Right cardiac atrium (tissue), 5 donors: ENCODE measurements at regions not wholly inside any gene's neighbourhood (a gene's known extent, or its start where the extent isn't known, plus 50 kb on each side); places are given as distances from the start of the nearest gene placed in this dataset.

Source experiments
- ATAC-seq, 2 donors: fragments of 200-7000 bp; cut with Tn5 transposase; one replicate each; pipeline versions ENCODE4 v1.8.0 to v1.9.1; 2020; ENCODE audit warnings: moderate library complexity in 2 of 2, mild to moderate bottlenecking in 1 of 2
- DNase-seq, 3 donors: peaks; one replicate each; pipeline ENCODE4 v3.0.0-alpha.2; 2020
- H3K27ac ChIP-seq: one replicate; pipeline ENCODE4 v1.5.1; 2013; ENCODE audit warnings: mild to moderate bottlenecking, low read length, control low read depth, moderate library complexity
- H3K27me3 ChIP-seq: one replicate; pipeline ENCODE4 v1.6.1; 2013; ENCODE audit not compliant: control insufficient read depth, insufficient read depth
- H3K4me1 ChIP-seq: one replicate; pipeline ENCODE4 v1.6.1; 2013; ENCODE audit warnings: low read length; ENCODE audit not compliant: control insufficient read depth, insufficient read depth
- H3K4me3 ChIP-seq: one replicate; pipeline ENCODE4 v1.5.1; 2013; ENCODE audit warnings: low read length, control low read depth
- H3K9me3 ChIP-seq: one replicate; pipeline ENCODE4 v1.6.1; 2013; ENCODE audit warnings: low read length; ENCODE audit not compliant: control insufficient read depth
- WGBS: extraction: QIAGEN DNeasy Blood & Tissue Kit; methylation state at CpG from one replicate; pipeline ENCODE4 v1.1.7; 2013; 5-methylcytosine and 5-hydroxymethylcytosine counted together
- intact Hi-C, 4 donors: fragments of 100-400 bp; cut with DNase I; formaldehyde crosslinking; loops; one replicate each; pipeline versions ENCODE4 v1.11.0 to v1.14.0; 2022 to 2023
- donor health status: healthy with polysubstance abuse.
- donor health status: DM: no; HTN: yes; CAD: no.
- donor health status: DM: no; HTN: no; CAD: no.
- donor health status: DM: no; HTN: yes; CAD: no; lungs with severe emphysema.
- donor health status: DM: yes; HTN: yes; CAD: no.

- H3K27me3 ChIP-seq: no peaks in the 10 kb centered on the region
- 85% methylated on average over 11 of the region's 11 CpGs for WGBS
- no peaks in the 10 kb centered on the region for H3K4me1 ChIP-seq
- H3K4me3 ChIP-seq: no peak overlapping the region
- no peaks in the 10 kb centered on the region for H3K9me3 ChIP-seq
- no peak for DNase-seq
- H3K27ac ChIP-seq: no peak overlapping the region
- ATAC-seq: no peak
- intact Hi-C loops: loop anchor here in 1 of 4 donors (10.0 kb wide), 1 partner anchor 315 kb away; no protein-coding TSS in a partner anchor
Measured at GRCh38 chr1:9179463-9180110, 50.7 kb upstream of the GPR157 start.

- ATAC-seq (no peak), DNase-seq (no peak)
- no peaks in the 10 kb centered on the region for H3K4me1 ChIP-seq
- WGBS: 91% methylated on average over 8 of the region's 8 CpGs
- H3K9me3 ChIP-seq: no peaks in the 10 kb centered on the region
- intact Hi-C loops: loop anchor here in 1 of 4 donors (10.0 kb wide), 1 partner anchor 315 kb away; no protein-coding TSS in a partner anchor
- no peak overlapping the region for H3K4me3 ChIP-seq
- H3K27me3 ChIP-seq: no peaks in the 10 kb centered on the region
- H3K27ac ChIP-seq: no peak overlapping the region
Measured at GRCh38 chr1:9180111-9180819, 51.4 kb upstream of the GPR157 start.

DNA sequence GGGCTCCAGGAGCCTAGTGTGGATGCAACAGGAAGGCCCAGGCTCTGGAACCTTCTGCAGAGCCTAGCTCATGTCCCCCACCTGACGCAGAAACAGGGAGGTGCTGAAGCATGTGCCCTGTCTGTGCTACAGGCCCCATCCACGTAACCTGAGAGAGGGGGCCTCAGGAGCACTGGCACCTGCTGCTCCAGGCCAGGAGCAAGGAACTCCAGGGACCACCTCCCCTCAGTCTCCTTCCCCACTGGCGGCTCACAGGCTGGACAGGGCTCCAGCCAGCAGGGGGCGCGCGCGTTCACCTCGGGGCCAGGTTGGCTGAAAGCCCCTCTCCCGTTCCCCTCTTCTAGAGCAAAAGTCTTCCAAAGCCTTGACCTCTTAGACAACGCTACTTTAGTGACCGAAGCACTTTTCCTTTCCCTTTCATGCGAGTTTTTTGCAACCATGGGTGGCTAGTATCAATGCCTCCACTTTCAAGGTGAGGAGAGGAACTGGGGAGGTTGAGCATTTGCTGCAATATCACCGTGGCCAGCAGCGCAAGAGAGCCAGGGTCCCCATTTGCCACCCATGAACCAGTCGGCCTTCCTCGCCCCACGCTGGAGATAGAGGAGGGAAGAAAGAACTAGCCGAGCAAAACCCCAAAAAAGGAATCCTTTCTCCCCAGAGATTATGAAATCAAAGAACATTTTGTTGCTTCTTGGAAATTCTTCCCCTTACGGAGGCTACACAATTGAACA lies 52.4 kb upstream of the GPR157 start:
- peak; percentile 70 to 71 for ATAC-seq
- no peaks in the 10 kb centered on the region for H3K4me1 ChIP-seq
- peak overlapping the region; percentile 53 for H3K4me3 ChIP-seq
- no peaks in the 10 kb centered on the region for H3K27me3 ChIP-seq
- H3K9me3 ChIP-seq: no peaks in the 10 kb centered on the region
- WGBS: 18% methylated on average over 19 of the region's 19 CpGs
- intact Hi-C loops: loop anchor here in 1 of 4 donors (10.0 kb wide), 1 partner anchor 313 kb away; no protein-coding TSS in a partner anchor
- no peak overlapping the region for H3K27ac ChIP-seq
- peak; percentile 71 to 89 (median 89) for DNase-seq

GRCh38 chr1:9181990-9182783 lies 52.4 kb upstream of the H6PD start:
- Histone ChIP-seq H3K27ac (no peak overlapping the region), H3K9me3 (no peaks in the 10 kb centered on the region), H3K27me3 (no peaks in the 10 kb centered on the region), H3K4me1 (no peaks in the 10 kb centered on the region), H3K4me3 (peak overlapping the region; percentile 53)
- ATAC-seq (peak; percentile 38 to 57), DNase-seq (peak in 2 of 3 donors; percentile 72 to 73)
- intact Hi-C loops: loop anchor here in 1 of 4 donors (10.0 kb wide), 1 partner anchor 313 kb away; no protein-coding TSS in a partner anchor
- 2% methylated on average over 83 of the region's 83 CpGs for WGBS

GRCh38 chr1:9182784-9183257 lies 51.8 kb upstream of the H6PD start:
- ATAC-seq: peak; percentile 45 to 47
- Histone ChIP-seq H3K4me3 (peak overlapping the region; percentile 53), H3K27me3 (no peaks in the 10 kb centered on the region), H3K4me1 (no peaks in the 10 kb centered on the region), H3K27ac (no peak overlapping the region), H3K9me3 (no peaks in the 10 kb centered on the region)
- peak in 2 of 3 donors; percentile 61 to 71 for DNase-seq
- intact Hi-C loops: loop anchor here in 1 of 4 donors (10.0 kb wide), 1 partner anchor 312 kb away; no protein-coding TSS in a partner anchor
- WGBS: under 1% methylated on average over 47 of the region's 47 CpGs

GRCh38 chr1:9183441-9183840 lies 51.1 kb upstream of the H6PD start:
- no peak overlapping the region for H3K27ac ChIP-seq
- no peaks in the 10 kb centered on the region for H3K9me3 ChIP-seq
- H3K4me1 ChIP-seq: no peaks in the 10 kb centered on the region
- intact Hi-C loops: loop anchor here in 1 of 4 donors (10.0 kb wide), 1 partner anchor 311 kb away; no protein-coding TSS in a partner anchor
- no peak overlapping the region for H3K4me3 ChIP-seq
- H3K27me3 ChIP-seq: no peaks in the 10 kb centered on the region
- no peak for DNase-seq
- 29% methylated on average over 24 of the region's 24 CpGs for WGBS
- ATAC-seq: no peak

GRCh38 chr1:9183898-9184297 lies 50.7 kb upstream of the H6PD start:
- DNase-seq: no peak
- Histone ChIP-seq H3K4me1 (no peaks in the 10 kb centered on the region), H3K4me3 (no peak overlapping the region), H3K9me3 (no peaks in the 10 kb centered on the region), H3K27ac (no peak overlapping the region), H3K27me3 (no peaks in the 10 kb centered on the region)
- ATAC-seq: no peak
- intact Hi-C loops: loop anchor here in 1 of 4 donors (10.0 kb wide), 1 partner anchor 311 kb away; no protein-coding TSS in a partner anchor
- 65% methylated on average over 4 of the region's 4 CpGs for WGBS

- intact Hi-C loops: loop anchor here in 1 of 4 donors (10.0 kb wide), 1 partner anchor 310 kb away; no protein-coding TSS in a partner anchor
- Histone ChIP-seq H3K4me1 (no peaks in the 10 kb centered on the region), H3K27ac (no peak overlapping the region), H3K4me3 (no peak overlapping the region), H3K9me3 (no peaks in the 10 kb centered on the region), H3K27me3 (no peaks in the 10 kb centered on the region)
- ATAC-seq: no peak
- 98% methylated on average over 8 of the region's 8 CpGs for WGBS
- DNase-seq: no peak
Measured at GRCh38 chr1:9184749-9185148, 49.8 kb upstream of the H6PD start.
